HG03159 (cell line): ENCODE measurements at regions not wholly inside any gene's neighbourhood (a gene's known extent, or its start where the extent isn't known, plus 50 kb on each side); places are given as distances from the start of the nearest gene placed in this dataset.
"Not testable (repeated sequence)": the region's sequence is repeated elsewhere in the genome, so short reads cannot be mapped to it uniquely, and the experiment has no call there.

ENCODE experiments used
- ATAC-seq: cut with Tn5 transposase; IDR thresholded peaks from one replicate; pipeline ENCODE4 v1.9.1; 2021; ENCODE audit warnings: mild to moderate bottlenecking, moderate library complexity; ENCODE audit not compliant: unreplicated experiment

DNA sequence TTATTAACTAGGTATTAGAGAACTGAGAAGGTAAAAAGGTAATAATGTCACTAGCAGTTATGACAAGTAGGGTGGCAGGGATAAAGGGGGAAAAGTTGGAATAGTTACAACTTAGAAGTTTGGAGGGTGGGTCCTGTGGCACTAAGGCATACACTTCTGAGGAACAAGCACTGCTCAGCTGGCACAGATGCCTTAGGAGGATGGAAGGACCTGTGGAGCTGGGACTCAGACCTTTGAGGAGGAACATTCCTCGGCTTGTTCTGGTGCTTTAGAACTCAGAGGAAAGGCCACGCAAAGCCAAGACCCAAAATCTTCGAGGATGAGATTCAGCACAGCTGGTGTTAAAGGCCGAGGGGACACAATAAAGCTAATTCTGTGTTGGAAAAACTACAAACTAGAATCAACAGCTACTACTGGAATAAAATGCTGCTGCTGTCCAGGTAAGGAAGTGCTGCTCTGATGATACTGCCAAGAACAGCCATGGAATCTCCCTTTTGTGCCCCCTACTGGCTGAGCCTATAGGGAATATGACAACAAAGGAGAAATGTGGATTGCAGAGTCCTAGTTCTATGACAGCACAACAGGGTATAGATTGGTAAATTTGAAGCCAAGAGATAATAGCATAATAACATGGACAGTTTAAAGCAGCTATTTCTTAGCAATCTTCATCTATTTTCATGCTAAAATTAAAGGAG, 126.7 kb downstream of the SLC25A46 start:
- peak; percentile 82 for ATAC-seq

DNA sequence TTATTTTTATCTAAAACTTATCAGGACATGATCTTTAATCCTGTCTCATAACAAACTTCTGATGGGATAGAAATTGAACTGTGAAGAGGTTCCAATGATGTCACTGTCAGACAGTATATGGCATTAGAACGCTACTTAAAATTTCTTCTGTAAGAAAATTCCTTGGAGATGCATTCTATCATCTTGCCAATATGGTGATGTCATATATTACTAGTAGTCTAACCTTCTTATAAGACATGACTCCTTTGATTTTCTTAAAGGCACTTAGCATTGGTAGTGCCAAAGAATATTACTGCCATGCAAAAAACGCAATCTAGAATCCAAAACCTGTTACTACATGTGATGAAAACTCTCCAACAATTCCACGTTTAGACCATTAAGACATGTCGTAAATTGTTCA, 131.1 kb downstream of the SLC25A46 start:
- ATAC-seq: no peak

DNA sequence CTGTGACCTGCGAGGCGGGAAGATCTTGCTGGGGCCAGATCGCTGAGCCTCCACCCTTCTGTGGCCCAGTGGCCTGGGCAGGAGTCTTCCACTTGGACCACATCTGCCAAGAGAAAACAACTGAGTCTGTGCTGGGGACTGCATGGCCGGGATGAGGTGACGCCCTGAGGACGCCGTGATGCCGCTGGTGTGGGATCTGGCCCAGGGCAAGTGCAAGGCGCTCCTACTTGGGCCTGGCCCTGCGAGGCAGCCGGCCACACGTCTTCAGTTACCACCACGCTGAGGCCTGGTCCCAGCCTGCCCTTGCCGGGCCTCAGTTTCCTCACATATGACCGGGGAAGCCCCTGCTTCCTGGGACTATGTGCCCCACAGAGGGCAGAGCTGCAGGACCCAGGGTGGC, 133.4 kb downstream of the SLC25A46 start:
- ATAC-seq: no peak

DNA sequence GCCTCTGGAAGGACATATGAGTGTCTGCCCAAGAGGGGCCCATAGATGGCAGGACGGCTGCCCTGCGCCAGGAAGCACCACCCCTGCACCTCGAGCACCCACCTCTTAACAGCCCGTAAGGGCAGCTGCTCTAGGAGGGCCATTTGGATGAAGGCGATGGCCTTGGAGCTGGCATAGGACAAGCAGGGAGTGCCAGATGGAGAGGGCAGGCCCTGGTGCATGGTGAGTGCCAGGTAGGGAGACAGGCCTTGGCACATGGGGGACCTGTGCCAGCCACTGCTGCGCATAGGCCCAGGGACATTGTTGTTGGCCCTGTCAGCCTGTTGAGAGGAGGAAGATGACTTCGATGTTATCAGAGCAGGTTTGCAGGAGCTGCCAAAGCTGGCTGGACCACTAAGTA, 134.2 kb downstream of the SLC25A46 start:
- no peak for ATAC-seq

DNA sequence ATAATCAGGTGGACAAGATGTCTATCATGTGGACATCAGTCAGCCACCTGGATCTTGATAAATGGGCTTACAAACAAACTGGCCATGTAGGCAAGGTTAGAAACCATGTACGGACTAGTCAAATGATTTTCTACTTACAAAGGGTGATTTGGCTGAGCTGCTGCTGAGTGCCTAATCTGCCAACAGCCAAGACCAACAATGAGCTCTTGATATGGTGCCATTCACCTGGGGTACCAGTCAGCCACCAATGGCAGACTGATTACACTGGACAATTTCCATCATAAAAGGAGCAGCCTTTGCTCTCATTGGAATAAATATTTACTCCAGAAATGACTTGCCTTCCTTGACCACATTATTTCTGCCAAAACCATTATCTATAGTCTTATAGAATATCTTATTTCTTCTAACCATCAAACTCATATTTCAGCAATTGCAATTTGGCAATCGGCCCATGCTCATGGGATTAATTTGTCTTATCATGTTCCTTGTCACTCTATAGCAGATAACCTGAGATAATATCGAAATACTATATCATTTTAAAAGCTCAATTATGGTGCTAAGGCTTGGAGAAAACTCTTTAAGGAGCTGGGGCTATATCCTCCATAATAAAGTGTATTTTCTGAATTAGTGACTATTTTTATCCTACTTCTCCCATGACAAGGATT, 135.1 kb downstream of the SLC25A46 start:
- no peak for ATAC-seq

DNA sequence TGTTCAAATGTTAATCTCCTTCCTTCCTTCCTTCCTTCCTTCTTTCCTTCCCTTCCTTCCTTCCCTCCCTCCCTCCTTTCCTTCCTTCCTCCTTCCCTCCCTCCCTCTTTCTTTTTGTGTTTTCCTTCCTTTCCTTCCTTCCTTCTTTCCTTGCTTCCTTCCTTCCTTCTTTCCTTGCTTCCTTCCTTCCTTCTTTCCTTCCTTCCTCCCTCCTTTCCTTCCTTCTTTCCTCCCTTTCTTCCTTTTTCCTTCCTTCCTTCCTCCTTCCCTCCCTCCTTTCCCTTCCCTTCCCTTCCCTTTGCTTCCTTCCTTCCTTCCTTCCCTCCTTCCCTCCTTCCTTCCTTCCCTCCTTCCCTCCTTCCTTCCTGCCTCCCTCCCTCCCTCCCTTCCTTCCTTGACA, 136.3 kb downstream of the SLC25A46 start:
- not testable (repeated sequence) for ATAC-seq

DNA sequence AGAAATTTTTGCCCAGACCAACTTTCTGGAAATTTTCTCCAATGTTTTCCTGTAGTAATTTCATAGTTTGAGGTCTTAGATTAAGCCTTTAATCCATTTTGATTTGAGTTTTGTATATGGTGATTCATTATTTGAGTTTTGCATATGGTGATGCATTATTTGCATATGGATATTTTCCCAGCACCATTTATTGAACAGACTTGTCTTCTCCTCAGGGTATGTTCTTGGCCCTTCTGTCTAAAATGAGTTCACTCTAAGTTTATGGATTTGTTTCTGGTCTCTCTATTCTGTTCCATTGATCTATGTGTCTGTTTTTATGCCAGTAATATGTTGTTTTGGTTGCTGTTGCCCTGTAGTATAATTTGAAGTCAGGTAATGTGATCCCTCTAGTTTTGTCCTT, 139.3 kb downstream of the SLC25A46 start:
- no peak for ATAC-seq

DNA sequence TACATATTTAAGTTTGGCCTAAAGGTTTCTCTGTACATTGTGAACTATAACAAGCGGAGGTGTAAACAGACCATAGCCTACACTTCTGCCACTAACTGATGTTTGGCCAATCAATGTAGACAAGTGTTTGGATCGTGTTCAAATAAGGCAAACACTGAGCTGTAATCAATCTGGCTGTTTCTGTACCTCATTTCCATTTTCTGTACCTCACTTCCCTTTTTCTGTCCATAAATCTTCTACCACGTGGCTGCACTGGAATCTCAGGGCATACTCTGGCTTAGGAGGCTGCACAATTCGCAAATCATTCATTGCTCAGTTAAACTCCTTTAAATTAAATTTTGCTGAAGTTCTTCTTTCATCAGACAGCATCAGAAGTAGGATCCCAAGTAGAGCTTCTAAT, 140.9 kb downstream of the SLC25A46 start:
- no peak for ATAC-seq

DNA sequence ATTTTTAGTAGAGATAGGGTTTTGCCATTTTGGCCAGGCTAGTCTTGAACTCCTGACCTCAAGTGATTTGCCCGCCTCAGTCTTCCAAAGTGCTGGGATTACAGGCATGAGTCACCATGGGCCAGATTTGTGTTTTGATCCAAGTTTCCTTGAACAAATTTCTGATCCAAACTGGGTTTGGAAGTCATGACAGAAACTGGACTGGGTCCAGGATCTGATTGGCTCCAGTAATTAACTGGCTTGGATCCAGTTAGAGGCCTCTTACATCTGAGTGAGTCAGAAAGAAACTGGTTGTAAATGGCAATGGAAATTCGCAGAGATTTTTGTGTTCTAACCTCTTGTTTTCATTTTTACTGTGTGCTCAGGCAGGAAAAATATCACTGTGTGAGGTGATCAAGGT, 141.6 kb downstream of the SLC25A46 start:
- no peak for ATAC-seq

DNA sequence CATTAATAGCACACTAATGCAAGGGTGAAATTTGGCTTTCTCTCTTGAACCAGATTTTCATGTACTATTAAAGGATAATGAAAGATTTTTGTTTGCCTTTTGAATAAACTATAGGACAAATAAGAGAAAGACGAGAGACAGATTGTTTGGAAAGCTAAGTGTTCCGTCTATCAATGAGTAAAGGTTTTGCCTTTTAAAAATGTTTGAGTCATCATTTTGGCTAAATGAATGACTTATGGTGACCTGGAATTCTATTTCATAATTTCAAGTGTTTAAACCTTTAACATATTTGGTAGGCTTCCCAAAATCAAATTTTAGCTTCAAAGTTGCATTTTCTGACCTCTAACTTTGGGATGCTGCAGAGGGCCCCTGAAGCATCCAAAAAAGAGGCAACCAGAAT, 145.2 kb downstream of the SLC25A46 start:
- no peak for ATAC-seq

DNA sequence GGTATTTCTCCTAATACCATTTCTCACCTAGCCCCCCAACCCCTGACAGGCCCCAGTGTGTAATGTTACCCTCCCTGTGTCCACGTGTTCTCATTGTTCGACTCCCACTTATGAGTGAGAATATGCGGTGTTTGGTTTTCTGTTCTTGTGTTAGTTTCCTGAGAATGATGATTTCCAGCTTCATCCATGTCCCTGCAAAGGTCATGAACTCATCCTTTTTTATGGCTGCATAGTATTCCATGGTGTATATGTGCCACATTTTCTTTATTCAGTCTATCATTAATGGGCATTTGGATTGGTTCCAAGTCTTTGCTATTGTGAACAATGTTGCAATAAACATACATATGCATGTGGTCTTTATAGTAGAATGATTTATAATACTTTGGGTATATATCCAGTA, 148.4 kb downstream of the SLC25A46 start:
- ATAC-seq: not testable (repeated sequence)

DNA sequence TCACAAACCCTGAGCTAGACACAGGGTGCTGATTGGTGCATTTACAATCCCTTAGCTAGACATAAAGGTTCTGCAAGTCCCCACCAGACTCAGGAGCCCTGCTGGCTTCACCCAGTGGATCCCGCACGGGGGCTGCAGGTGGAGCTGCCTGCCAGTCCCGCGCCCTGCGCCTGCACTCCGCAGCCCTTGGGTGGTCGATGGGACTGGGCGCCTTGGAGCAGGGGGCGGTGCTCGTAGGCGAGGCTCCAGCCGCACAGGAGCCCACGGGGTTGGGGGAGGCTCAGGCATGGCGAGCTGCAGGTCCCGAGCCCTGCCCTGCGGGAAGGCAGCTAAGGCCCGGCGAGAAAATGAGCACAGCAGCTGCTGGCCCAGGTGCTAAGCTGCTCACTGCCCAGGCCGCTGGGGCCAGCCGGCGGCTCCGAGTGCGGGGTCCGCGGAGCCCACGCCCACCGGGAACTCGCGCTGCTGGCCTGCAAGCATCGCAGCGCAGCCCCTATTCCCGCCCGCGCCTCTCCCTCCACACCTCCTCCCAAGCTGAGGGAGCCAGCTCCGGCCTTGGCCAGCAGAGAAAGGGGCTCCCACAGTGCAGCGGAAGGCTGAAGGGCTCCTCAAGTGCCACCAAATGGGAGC, 155.2 kb downstream of the SLC25A46 start:
- ATAC-seq: not testable (repeated sequence)

DNA sequence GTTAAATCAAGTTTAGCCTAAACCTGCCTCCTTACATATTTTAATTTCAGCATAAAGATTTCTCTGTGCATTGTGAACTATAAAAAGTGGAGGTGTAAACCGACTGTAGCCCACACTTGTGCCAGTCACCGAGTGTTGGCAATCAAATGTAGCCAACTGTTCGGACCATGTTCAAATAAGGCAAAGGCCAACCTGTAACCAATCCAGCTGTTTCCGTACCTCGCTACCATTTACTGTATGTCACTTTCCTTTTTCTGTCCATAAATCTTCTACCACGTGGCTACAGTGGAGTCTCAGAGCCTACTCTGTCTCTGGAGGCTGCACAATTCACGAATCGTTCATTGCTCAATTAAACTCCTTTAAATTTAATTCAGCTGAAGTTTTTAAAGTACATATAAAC, 156.0 kb downstream of the SLC25A46 start:
- no peak for ATAC-seq

DNA sequence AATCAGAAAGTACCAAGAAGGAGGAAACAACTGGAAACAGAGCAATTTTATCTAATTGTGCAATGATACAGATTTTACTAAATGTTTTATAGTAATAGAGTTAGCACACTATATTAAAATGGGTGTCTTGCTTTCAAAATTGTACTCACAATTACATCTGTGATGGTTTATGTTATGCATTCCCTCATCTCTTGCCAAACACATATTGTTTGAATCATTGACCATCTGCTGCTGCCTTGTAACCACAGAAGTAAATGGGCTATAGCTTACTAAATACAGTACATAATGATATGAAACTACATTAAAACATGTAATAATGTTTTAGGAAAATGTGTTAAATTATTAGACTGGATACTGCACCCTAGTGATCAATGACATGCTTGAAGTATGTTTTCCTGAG, 158.1 kb downstream of the SLC25A46 start:
- no peak for ATAC-seq

DNA sequence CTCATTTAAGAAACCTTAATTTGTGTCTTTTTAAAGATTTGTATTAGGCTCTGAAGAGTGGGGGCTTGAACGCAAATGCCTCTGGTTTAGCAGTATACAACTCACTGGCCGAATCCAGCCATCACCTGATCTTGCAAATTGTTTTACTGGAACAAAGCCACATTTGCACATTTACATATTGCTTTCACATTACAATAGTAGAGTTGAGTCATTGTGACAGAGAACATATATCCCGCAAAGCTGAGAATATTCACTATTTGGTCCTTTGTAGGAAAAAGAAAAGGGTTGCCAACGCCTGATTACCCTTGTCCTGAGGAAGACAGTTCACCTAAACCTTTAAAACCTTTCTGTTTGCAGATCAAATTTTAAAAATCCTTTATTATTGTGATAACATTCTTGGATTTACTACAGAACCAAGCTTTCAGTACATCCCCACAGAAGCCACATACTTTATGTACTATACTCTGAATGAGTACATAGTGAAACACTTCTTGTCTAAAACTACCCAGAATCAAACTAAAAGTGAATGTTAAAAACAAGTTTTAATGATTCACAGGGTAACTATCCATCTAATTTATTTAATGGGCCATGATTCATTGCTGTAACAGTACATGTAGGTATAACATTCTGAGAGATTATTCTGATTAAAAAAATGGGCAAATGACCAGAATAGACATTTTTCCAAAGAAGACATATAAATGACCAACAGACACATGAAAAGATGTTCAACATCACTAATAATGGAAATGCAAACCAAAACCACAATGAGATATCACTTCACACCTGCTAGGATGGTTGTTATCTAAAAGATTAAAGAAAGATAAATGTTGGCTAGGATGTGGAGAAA, 161.0 kb downstream of the SLC25A46 start:
- ATAC-seq: peak; percentile 88

DNA sequence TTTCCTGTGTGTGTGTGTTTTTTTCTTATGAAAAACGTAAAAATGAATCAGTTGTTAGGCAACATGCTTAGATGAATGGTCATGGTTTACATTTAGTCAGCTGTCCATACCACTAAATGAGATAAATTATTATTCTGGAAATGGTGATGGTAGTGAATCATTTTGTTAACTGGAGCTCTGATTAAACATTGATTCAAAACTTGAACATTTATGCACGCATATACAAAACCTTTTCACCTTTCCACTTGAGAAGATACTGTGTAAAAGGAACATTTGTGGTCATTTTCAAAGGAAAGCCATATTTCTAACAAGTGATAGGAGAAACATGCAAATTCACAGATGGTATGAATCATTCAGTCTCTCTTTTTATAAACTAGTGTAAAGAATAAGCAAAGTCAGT, 162.0 kb downstream of the SLC25A46 start:
- ATAC-seq: no peak

DNA sequence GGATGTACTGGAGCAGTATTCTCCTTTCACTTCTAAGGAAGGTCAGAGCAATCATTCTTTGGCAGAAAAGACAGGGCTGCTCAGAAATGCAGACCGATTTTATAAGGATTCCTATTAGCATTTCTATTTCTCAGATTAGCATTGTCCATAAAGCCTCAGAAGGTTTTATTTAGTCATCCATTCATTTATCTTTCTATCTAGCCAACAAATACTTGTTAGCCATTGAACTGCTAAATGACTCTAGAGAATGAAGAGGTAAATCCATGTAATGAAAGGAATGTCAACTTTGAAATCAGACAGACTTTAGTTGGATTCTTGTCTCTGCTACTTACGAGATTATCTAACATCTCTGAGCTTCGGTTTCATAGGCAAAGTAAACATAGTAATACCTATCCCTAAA, 165.2 kb downstream of the SLC25A46 start:
- no peak for ATAC-seq

DNA sequence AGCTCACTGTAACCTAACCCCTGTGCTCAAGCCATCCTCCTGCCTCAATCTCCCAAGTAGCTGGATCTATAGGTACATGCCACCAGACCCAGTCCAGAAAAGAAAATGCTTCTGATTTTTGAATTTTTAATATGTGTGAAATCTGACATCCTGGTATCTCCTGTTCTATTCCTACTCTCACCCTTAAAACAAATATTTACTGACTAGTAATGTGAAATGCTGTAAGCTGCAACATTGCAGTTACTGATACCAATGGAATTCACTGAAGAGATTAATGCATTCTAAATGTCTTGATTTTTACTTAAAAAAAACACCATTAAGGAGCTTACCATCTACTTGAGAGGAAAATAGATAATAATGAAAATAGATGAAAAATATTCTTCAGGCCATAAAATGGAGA, 162.7 kb upstream of the TSLP start:
- no peak for ATAC-seq

DNA sequence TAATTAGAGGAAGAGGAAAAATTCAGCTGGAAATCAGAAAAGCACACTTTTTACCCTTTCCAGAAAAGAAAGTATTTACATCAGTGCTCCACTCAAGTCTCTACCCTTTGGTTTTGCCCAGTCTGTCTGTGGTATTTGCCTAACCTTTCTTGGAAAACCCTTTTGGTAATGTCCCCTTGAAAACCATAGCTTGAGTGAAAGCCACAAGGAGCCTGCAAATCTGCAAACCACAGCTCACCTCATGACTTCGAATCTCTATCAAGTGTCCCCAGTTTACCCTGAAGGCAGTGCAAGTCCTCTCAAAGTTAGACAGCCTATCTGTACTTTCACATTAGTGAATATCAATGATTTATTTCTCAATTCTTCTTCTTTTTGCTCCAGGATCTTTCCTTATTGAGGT, 162.1 kb upstream of the TSLP start:
- no peak for ATAC-seq

DNA sequence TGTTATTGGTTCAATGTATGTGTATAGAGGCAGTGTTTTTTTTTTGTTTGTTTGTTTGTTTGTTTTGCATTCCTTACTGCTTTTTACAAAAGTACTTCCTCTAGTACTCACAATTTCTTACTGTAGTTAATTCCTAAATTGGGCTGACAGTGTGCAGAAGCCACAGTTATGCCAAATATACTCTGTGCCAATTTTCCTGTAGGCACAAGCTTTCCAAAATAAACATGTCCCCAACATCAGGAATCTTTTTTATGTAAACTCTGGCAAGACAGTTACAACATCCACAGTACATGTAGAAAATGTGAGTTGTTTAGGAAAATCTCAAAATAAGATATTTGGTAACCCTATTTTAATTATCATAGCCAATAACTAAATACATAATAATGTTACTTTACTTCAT, 161.6 kb upstream of the TSLP start:
- ATAC-seq: no peak

DNA sequence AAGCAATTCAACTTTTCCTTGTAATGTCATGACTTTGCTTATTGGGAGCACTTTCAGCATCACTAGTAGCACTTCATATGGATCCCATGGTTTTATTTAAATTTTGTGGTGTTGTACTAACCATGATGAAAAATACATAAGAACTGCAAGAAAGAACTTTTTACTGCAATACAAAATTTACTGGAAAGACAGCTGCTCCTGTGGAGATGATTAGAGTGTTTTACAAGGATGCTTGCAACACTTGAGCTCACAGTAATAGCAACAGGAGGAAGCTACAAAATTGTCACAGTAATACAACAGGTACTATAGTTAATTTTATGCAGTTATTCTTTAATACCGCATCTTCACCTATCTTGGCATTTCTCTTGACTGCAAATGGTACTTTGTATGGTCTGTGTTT, 158.3 kb upstream of the TSLP start:
- ATAC-seq: no peak
